ENCODE measurements at regions not wholly inside any gene's neighbourhood (a gene's known extent, or its start where the extent isn't known, plus 50 kb on each side); places are given as distances from the start of the nearest gene placed in this dataset.

DNA sequence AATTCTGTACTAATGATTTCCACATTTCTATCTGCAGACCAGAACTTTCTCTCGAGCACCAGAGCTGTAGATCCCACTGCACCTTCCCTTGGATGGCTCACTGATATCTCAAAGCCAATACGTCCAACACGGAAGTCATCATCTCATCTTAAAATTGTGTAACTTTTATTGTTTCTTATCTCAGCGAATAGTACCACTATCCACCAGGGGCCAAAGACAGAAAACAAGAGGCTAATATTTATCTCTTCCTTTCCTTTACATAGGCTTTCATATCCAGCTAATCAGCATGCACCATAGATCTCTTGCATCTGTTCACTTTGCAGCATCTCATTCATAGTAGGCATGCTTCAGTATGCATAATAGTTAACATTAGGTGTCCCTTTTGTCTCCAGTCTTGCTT is 303.6 kb downstream of the PTPRC start:
- H3K9me3 ChIP-seq = no peaks in the 10 kb centered on the region
- DNase-seq (ENCODE audit: extremely low spot score) = no peak
- no peak overlapping the region for H3K4me3 ChIP-seq
- TF ChIP-seq EP300 (IDR thresholded peaks at IDR 0.05) (no peak), CTCF (IDR thresholded peaks at IDR 0.05) (no peak), POLR2A (IDR thresholded peaks at IDR 0.05; ENCODE audit: low read depth) (no peak), POLR2AphosphoS5 (IDR thresholded peaks at IDR 0.05) (no peak)
- H3K4me1 ChIP-seq = no peaks in the 10 kb centered on the region
- H3K27me3 ChIP-seq = no peaks in the 10 kb centered on the region
- intact Hi-C loops (cut with DNase I) = no loop called here
- no peak overlapping the region for H3K27ac ChIP-seq (replicated peaks in 1 of 4)
- no peaks in the 10 kb centered on the region for H3K36me3 ChIP-seq
- 91% methylated on average over 4 of the region's 4 CpGs for WGBS

- H3K27ac ChIP-seq (replicated peaks in 1 of 4) = no peak overlapping the region
- H3K27me3 ChIP-seq = no peaks in the 10 kb centered on the region
- intact Hi-C loops (cut with DNase I) = no loop called here
- 87% methylated on average over 3 of the region's 3 CpGs for WGBS
- no peak overlapping the region for H3K4me3 ChIP-seq
- H3K36me3 ChIP-seq = no peaks in the 10 kb centered on the region
- TF ChIP-seq POLR2A (IDR thresholded peaks at IDR 0.05; ENCODE audit: low read depth) (no peak), POLR2AphosphoS5 (IDR thresholded peaks at IDR 0.05) (no peak), EP300 (IDR thresholded peaks at IDR 0.05) (no peak), CTCF (IDR thresholded peaks at IDR 0.05) (no peak)
- H3K4me1 ChIP-seq = no peaks in the 10 kb centered on the region
- H3K9me3 ChIP-seq = no peaks in the 10 kb centered on the region
- no peak for DNase-seq (ENCODE audit: extremely low spot score)
Measured at GRCh38 chr1:198943484-198944187, 304.8 kb downstream of the PTPRC start.

- TF ChIP-seq POLR2A (IDR thresholded peaks at IDR 0.05; ENCODE audit: low read depth) (no peak), EP300 (IDR thresholded peaks at IDR 0.05) (no peak), POLR2AphosphoS5 (IDR thresholded peaks at IDR 0.05) (no peak), CTCF (IDR thresholded peaks at IDR 0.05) (no peak)
- intact Hi-C loops (cut with DNase I) = no loop called here
- WGBS = 96% methylated on average over 1 of the region's 1 CpG
- no peaks in the 10 kb centered on the region for H3K27me3 ChIP-seq
- no peak overlapping the region for H3K27ac ChIP-seq (replicated peaks in 1 of 4)
- no peaks in the 10 kb centered on the region for H3K36me3 ChIP-seq
- no peaks in the 10 kb centered on the region for H3K4me1 ChIP-seq
- no peak for DNase-seq (ENCODE audit: extremely low spot score)
- no peaks in the 10 kb centered on the region for H3K9me3 ChIP-seq
- no peak overlapping the region for H3K4me3 ChIP-seq
Measured at GRCh38 chr1:198947456-198947855, 308.6 kb downstream of the PTPRC start.

DNA sequence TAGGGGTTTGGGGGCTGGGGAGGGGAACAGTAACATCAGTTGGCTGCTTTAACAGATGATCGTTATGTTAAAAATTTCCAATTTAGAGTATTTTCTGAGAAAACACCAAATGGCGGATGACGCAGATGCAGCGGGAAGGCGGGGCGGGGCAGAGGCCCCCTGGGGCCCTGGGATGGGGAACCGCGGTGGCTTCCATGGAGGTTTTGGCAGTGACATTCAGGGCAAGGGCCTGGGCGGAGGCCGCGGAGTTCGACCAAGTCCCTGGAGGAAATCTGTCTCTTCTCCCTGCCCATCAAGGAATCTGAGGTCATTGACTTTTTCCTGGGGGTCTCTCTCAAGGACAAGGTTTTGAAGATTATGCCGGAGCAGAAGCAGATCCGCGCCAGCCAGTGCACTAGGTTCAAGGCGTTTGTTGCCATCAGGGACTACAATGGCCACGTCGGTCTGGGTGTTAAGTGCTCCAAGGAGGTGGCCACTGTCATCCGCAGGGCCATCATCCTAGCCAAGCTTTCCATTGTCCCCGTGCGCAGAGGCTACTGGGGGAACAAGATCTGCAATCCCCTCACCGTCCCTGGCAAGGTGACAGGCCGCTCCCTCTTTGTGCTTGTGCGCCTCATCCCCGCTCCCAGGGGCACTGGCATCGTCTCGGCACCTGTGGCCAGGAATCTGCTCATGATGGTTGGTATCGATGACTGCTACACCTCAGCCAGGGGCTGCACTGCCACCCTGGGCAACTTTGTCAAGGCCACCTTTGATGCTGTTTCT is 310.2 kb downstream of the PTPRC start:
- Histone ChIP-seq H3K4me3 (no peak overlapping the region), H3K9me3 (no peaks in the 10 kb centered on the region), H3K27ac (replicated peaks in 1 of 4) (no peak overlapping the region), H3K27me3 (no peaks in the 10 kb centered on the region), H3K36me3 (no peaks in the 10 kb centered on the region), H3K4me1 (no peaks in the 10 kb centered on the region)
- intact Hi-C loops (cut with DNase I) = no loop called here
- WGBS = 95% methylated on average over 27 of the region's 28 CpGs
- TF ChIP-seq POLR2A (IDR thresholded peaks at IDR 0.05; ENCODE audit: low read depth) = no peak
- no peak for TF ChIP-seq EP300 (IDR thresholded peaks at IDR 0.05)
- TF ChIP-seq POLR2AphosphoS5 (IDR thresholded peaks at IDR 0.05) = no peak
- TF ChIP-seq CTCF (IDR thresholded peaks at IDR 0.05) = no peak
- DNase-seq (ENCODE audit: extremely low spot score) = no peak
